Neural progenitor cell (in vitro differentiated cells): ENCODE measurements at regions not wholly inside any gene's neighbourhood (a gene's known extent, or its start where the extent isn't known, plus 50 kb on each side); places are given as distances from the start of the nearest gene placed in this dataset.

Source experiments
- DNase-seq: peaks from one replicate; pipeline ENCODE4 v3.0.0-alpha.2; 2016; ENCODE audit warnings: low spot score
- H2AFZ ChIP-seq: fragments of 200-600 bp; sonication (generic); replicated peaks from 2 replicates; pipeline ENCODE4 v1.6.1; 2016; ENCODE audit warnings: antibody characterized with exemption
- H3F3A ChIP-seq: fragments of 200-600 bp; sonication (generic); 2 replicates; pipeline ENCODE4 v1.6.1; 2016; ENCODE audit warnings: antibody characterized with exemption, low read depth
- H3K27ac ChIP-seq: fragments of 200-600 bp; sonication (generic); 2 replicates; pipeline ENCODE4 v1.5.1; 2016; ENCODE audit warnings: mild to moderate bottlenecking
- H3K27me3 ChIP-seq: fragments of 200-600 bp; sonication (generic); 2 replicates; pipeline ENCODE4 v1.6.1; 2016; ENCODE audit warnings: mild to moderate bottlenecking, moderate library complexity
- H3K36me3 ChIP-seq: fragments of 200-600 bp; sonication (generic); 2 replicates; pipeline ENCODE4 v1.5.1; 2016
- H3K4me1 ChIP-seq: fragments of 200-600 bp; sonication (generic); 2 replicates; pipeline ENCODE4 v1.6.1; 2016; ENCODE audit warnings: mixed run types
- H3K4me2 ChIP-seq: fragments of 200-600 bp; sonication (generic); 2 replicates; pipeline ENCODE4 v1.6.1; 2016
- H3K4me3 ChIP-seq: fragments of 200-600 bp; sonication (generic); 2 replicates; pipeline ENCODE4 v1.5.1; 2016
- H3K79me2 ChIP-seq: fragments of 200-600 bp; sonication (generic); 2 replicates; pipeline ENCODE4 v1.6.1; 2016; ENCODE audit warnings: low read depth
- H3K9ac ChIP-seq: fragments of 200-600 bp; sonication (generic); 2 replicates; pipeline ENCODE4 v1.6.1; 2016
- H3K9me3 ChIP-seq: fragments of 200-600 bp; sonication (generic); 2 replicates; pipeline ENCODE4 v1.5.1; 2016; ENCODE audit warnings: low read depth
- H4K20me1 ChIP-seq: fragments of 200-600 bp; sonication (generic); 2 replicates; pipeline ENCODE4 v1.6.1; 2016; ENCODE audit warnings: low read depth
- H3K27ac Mint-ChIP-seq: 3 replicates; pipeline ENCODE4 v1.8.0; 2021; ENCODE audit warnings: mixed read lengths
- H3K27me3 Mint-ChIP-seq: 2 replicates; pipeline ENCODE4 v1.8.0; 2022; ENCODE audit warnings: low read depth, mild to moderate bottlenecking, inconsistent platforms, moderate library complexity, mixed read lengths; ENCODE audit not compliant: insufficient read depth
- H3K36me3 Mint-ChIP-seq: 3 replicates; pipeline ENCODE4 v1.8.0; 2021; ENCODE audit warnings: mixed read lengths
- H3K4me1 Mint-ChIP-seq: 3 replicates; pipeline ENCODE4 v1.8.0; 2021; ENCODE audit warnings: mixed read lengths
- H3K4me3 Mint-ChIP-seq: 3 replicates; pipeline ENCODE4 v1.8.0; 2021; ENCODE audit warnings: mild to moderate bottlenecking, moderate library complexity, mixed read lengths
- H3K9me3 Mint-ChIP-seq: 3 replicates; pipeline ENCODE4 v1.8.0; 2020; ENCODE audit warnings: mixed read lengths
- CTCF ChIP-seq: fragments of 200-600 bp; sonication (generic); IDR thresholded peaks from 2 replicates; pipeline ENCODE4 v1.5.1; 2017; ENCODE audit warnings: antibody characterized with exemption, mild to moderate bottlenecking
- EZH2 ChIP-seq: fragments of 200-600 bp; sonication (generic); IDR thresholded peaks from 2 replicates; pipeline ENCODE4 v1.6.1; 2017; ENCODE audit warnings: antibody characterized with exemption, mild to moderate bottlenecking, moderate library complexity
- EZH2phosphoT487 ChIP-seq: fragments of 200-600 bp; sonication (generic); IDR thresholded peaks from 2 replicates; pipeline ENCODE4 v1.6.1; 2017; ENCODE audit warnings: antibody characterized with exemption

GRCh38 chr14:28820677-28821076 is 54.1 kb downstream of the FOXG1 start:
- H3K9me3 ChIP-seq: peaks cover 8% of the 10 kb centered on the region
- no peaks in the 10 kb centered on the region for H3K4me1 Mint-ChIP-seq
- no peaks in the 10 kb centered on the region for H3F3A ChIP-seq
- no peaks in the 10 kb centered on the region for H3K4me1 ChIP-seq
- no peaks in the 10 kb centered on the region for H3K27me3 Mint-ChIP-seq
- no peak overlapping the region for H3K4me3 Mint-ChIP-seq
- no peak overlapping the region for H3K4me2 ChIP-seq
- no peak overlapping the region for H3K9ac ChIP-seq
- no peaks in the 10 kb centered on the region for H3K27me3 ChIP-seq
- no peak overlapping the region for H3K27ac ChIP-seq
- no peaks in the 10 kb centered on the region for H3K36me3 ChIP-seq
- TF ChIP-seq EZH2: no peak
- TF ChIP-seq EZH2phosphoT487: no peak
- TF ChIP-seq CTCF: no peak
- no peaks in the 10 kb centered on the region for H4K20me1 ChIP-seq
- no peak overlapping the region for H3K27ac Mint-ChIP-seq
- peaks cover 12% of the 10 kb centered on the region for H3K9me3 Mint-ChIP-seq
- H2AFZ ChIP-seq: no peak overlapping the region
- H3K4me3 ChIP-seq: no peak overlapping the region
- no peak for DNase-seq
- H3K36me3 Mint-ChIP-seq: no peaks in the 10 kb centered on the region
- H3K79me2 ChIP-seq: no peaks in the 10 kb centered on the region

GRCh38 chr14:28821993-28822392 is 55.4 kb downstream of the FOXG1 start:
- Histone ChIP-seq H3K27me3 (no peaks in the 10 kb centered on the region), H3K4me1 (no peaks in the 10 kb centered on the region), H3F3A (no peaks in the 10 kb centered on the region), H3K36me3 (no peaks in the 10 kb centered on the region), H2AFZ (no peak overlapping the region), H3K9ac (no peak overlapping the region), H3K4me2 (no peak overlapping the region), H3K9me3 (peaks cover 8% of the 10 kb centered on the region), H3K27ac (no peak overlapping the region), H4K20me1 (no peaks in the 10 kb centered on the region), H3K4me3 (no peak overlapping the region), H3K79me2 (no peaks in the 10 kb centered on the region)
- DNase-seq: no peak
- Mint-ChIP-seq H3K4me3 (no peak overlapping the region), H3K9me3 (peaks cover 12% of the 10 kb centered on the region), H3K27me3 (no peaks in the 10 kb centered on the region), H3K36me3 (no peaks in the 10 kb centered on the region), H3K27ac (no peak overlapping the region), H3K4me1 (no peaks in the 10 kb centered on the region)
- no peak for TF ChIP-seq CTCF

- Mint-ChIP-seq H3K27ac (no peak overlapping the region), H3K27me3 (no peaks in the 10 kb centered on the region)
Measured at GRCh38 chr14:28823245-28823644, 56.7 kb downstream of the FOXG1 start.

More at GRCh38 chr14:28823245-28823644, 56.7 kb downstream of the FOXG1 start:
- Mint-ChIP-seq H3K36me3 (no peaks in the 10 kb centered on the region), H3K9me3 (peaks cover 14% of the 10 kb centered on the region), H3K4me1 (no peaks in the 10 kb centered on the region), H3K4me3 (no peak overlapping the region)
- no peak overlapping the region for H3K4me3 ChIP-seq
- no peaks in the 10 kb centered on the region for H4K20me1 ChIP-seq
- H3K79me2 ChIP-seq: no peaks in the 10 kb centered on the region
- no peak overlapping the region for H3K9ac ChIP-seq
- no peaks in the 10 kb centered on the region for H3F3A ChIP-seq
- no peak overlapping the region for H3K27ac ChIP-seq
- peaks cover 8% of the 10 kb centered on the region for H3K9me3 ChIP-seq
- no peak for TF ChIP-seq EZH2
- TF ChIP-seq CTCF: no peak
- no peak for TF ChIP-seq EZH2phosphoT487
- no peaks in the 10 kb centered on the region for H3K27me3 ChIP-seq
- H2AFZ ChIP-seq: no peak overlapping the region
- H3K4me1 ChIP-seq: no peaks in the 10 kb centered on the region
- DNase-seq: no peak
- H3K4me2 ChIP-seq: no peak overlapping the region
- H3K36me3 ChIP-seq: no peaks in the 10 kb centered on the region
